IMR-90 (cell line): ENCODE measurements at regions not wholly inside any gene's neighbourhood (a gene's known extent, or its start where the extent isn't known, plus 50 kb on each side); places are given as distances from the start of the nearest gene placed in this dataset.

Source experiments
- ATAC-seq: fragments of 200-7000 bp; cut with Tn5 transposase; 2 replicates; pipeline ENCODE4 v1.9.1; 2020; ENCODE audit warnings: low read depth, mild to moderate bottlenecking, moderate library complexity
- BruUV-seq: library from RNA; stranded (reverse); fragments of 400-500 nt; replicated peaks from 2 replicates; lab custom pipeline; 2021; lab: Mats Ljungman, UMichigan
- CTCF ChIA-PET: fragments of 300-600 bp; formaldehyde crosslinking; extraction: SDS; loops from one replicate; lab custom pipeline; 2021; ENCODE audit warnings: antibody characterized with exemption; lab: Yijun Ruan, JAX
- POLR2A ChIA-PET: fragments of 300-600 bp; sonication (Branson Sonifier 250); formaldehyde crosslinking; loops from one replicate; lab custom pipeline; 2022; ENCODE audit warnings: antibody characterized with exemption; ENCODE audit not compliant: unreplicated experiment; lab: Charles Lee
- DNase-seq: peaks from one replicate; pipeline ENCODE4 v3.0.0; 2013
- H2AFZ ChIP-seq: replicated peaks from 2 replicates; pipeline ENCODE3; 2013; ENCODE audit warnings: low read length, mild to moderate bottlenecking; ENCODE audit not compliant: poor library complexity
- H2AK5ac ChIP-seq: 2 replicates; pipeline ENCODE4 v1.6.1; 2013; ENCODE audit warnings: low read depth, low read length, inconsistent platforms
- H2AK9ac ChIP-seq: replicated peaks from 2 replicates; pipeline ENCODE3; 2013; ENCODE audit warnings: mild to moderate bottlenecking, low read depth, low read length, moderate library complexity; ENCODE audit not compliant: poor library complexity
- H2BK120ac ChIP-seq: 2 replicates; pipeline ENCODE4 v1.6.1; 2013; ENCODE audit warnings: low read depth, low read length, inconsistent platforms
- H2BK15ac ChIP-seq: 3 replicates; pipeline ENCODE4 v1.6.1; 2013; ENCODE audit warnings: low read depth, low read length, inconsistent platforms
- H2BK20ac ChIP-seq: 2 replicates; pipeline ENCODE4 v1.6.1; 2013; ENCODE audit warnings: low read depth, mild to moderate bottlenecking, inconsistent platforms, low read length, moderate library complexity
- H2BK5ac ChIP-seq: 2 replicates; pipeline ENCODE4 v1.6.1; 2013; ENCODE audit warnings: mild to moderate bottlenecking, low read depth, low read length, inconsistent platforms; ENCODE audit not compliant: poor library complexity, severe bottlenecking
- H3K14ac ChIP-seq: replicated peaks from 2 replicates; pipeline ENCODE4 v1.6.1; 2013; ENCODE audit warnings: low read depth, low read length, inconsistent platforms
- H3K18ac ChIP-seq: 2 replicates; pipeline ENCODE4 v1.6.1; 2013; ENCODE audit warnings: low read depth, low read length, control low read depth
- H3K23ac ChIP-seq: 2 replicates; pipeline ENCODE4 v1.6.1; 2013; ENCODE audit warnings: low read depth, low read length, inconsistent platforms
- H3K27ac ChIP-seq: 2 replicates; pipeline ENCODE4 v1.5.1; 2013; ENCODE audit warnings: mild to moderate bottlenecking, control low read depth, low read length; ENCODE audit not compliant: insufficient read depth
- H3K27me3 ChIP-seq: 2 replicates; pipeline ENCODE4 v1.6.1; 2013; ENCODE audit warnings: low read length; ENCODE audit not compliant: control insufficient read depth, insufficient read depth
- H3K36me3 ChIP-seq: 2 replicates; pipeline ENCODE4 v1.6.1; 2013; ENCODE audit warnings: low read length, mixed read lengths; ENCODE audit not compliant: control insufficient read depth, insufficient read depth
- H3K4ac ChIP-seq: 2 replicates; pipeline ENCODE4 v1.6.1; 2013; ENCODE audit warnings: low read depth, low read length, inconsistent platforms
- H3K4me1 ChIP-seq: 2 replicates; pipeline ENCODE4 v1.6.1; 2013; ENCODE audit warnings: low read length, mixed read lengths; ENCODE audit not compliant: control insufficient read depth, insufficient read depth
- H3K4me2 ChIP-seq: 2 replicates; pipeline ENCODE4 v1.6.1; 2013; ENCODE audit warnings: low read depth, mild to moderate bottlenecking, control low read depth, low read length, moderate library complexity
- H3K4me3 ChIP-seq: 2 replicates; pipeline ENCODE4 v1.5.1; 2013; ENCODE audit warnings: low read depth, mild to moderate bottlenecking, control low read depth, low read length, moderate library complexity; ENCODE audit not compliant: insufficient read depth
- H3K56ac ChIP-seq: 2 replicates; pipeline ENCODE4 v1.6.1; 2013; ENCODE audit warnings: low read length, inconsistent platforms; ENCODE audit not compliant: insufficient read depth; ENCODE audit errors: extremely low read depth
- H3K79me1 ChIP-seq, 2 experiments: 2 replicates each; pipeline ENCODE4 v1.6.1; 2013; ENCODE audit warnings: low read length in 2 of 2, inconsistent platforms in 1 of 2, low read depth in 1 of 2
- H3K9ac ChIP-seq: 2 replicates; pipeline ENCODE4 v1.6.1; 2013; ENCODE audit warnings: low read depth, low read length, control low read depth
- H3K9me1 ChIP-seq: 2 replicates; pipeline ENCODE4 v1.6.1; 2013; ENCODE audit warnings: low read length, inconsistent platforms; ENCODE audit not compliant: insufficient read depth
- H3K9me3 ChIP-seq: 2 replicates; pipeline ENCODE4 v1.6.1; 2013; ENCODE audit warnings: low read length; ENCODE audit not compliant: control insufficient read depth, insufficient read depth
- H4K20me1 ChIP-seq: 2 replicates; pipeline ENCODE4 v1.6.1; 2013; ENCODE audit warnings: low read length, inconsistent platforms; ENCODE audit not compliant: insufficient read depth
- H4K5ac ChIP-seq: 2 replicates; pipeline ENCODE4 v1.6.1; 2013; ENCODE audit warnings: mild to moderate bottlenecking, low read depth, low read length, control low read depth
- H4K8ac ChIP-seq, 2 experiments: 2 replicates each; pipeline ENCODE4 v1.6.1; 2013; ENCODE audit warnings: low read depth in 2 of 2, low read length in 2 of 2, control low read depth in 1 of 2, inconsistent platforms in 1 of 2
- H4K91ac ChIP-seq: 2 replicates; pipeline ENCODE4 v1.6.1; 2013; ENCODE audit warnings: low read depth, low read length, inconsistent platforms; ENCODE audit not compliant: insufficient read depth
- NFE2L2 ChIP-seq: fragments of 150-350 bp; IDR thresholded peaks from 2 replicates; pipeline ENCODE4 v1.6.1; 2016; ENCODE audit warnings: low read depth, mild to moderate bottlenecking, low read length
- RAD21 ChIP-seq: IDR thresholded peaks from 2 replicates; pipeline ENCODE4 v1.6.1; 2012; ENCODE audit warnings: low read length, improper control_type of control experiment
- SMC3 ChIP-seq: fragments of 150-350 bp; IDR thresholded peaks from 2 replicates; pipeline ENCODE4 v1.6.1; 2016; ENCODE audit warnings: low read depth, mild to moderate bottlenecking, antibody characterized with exemption, low read length, moderate library complexity
- WGBS, 2 experiments: methylation state at CpG; one replicate each; pipeline versions ENCODE4 v1.1.5 to v1.1.7; 2013; ENCODE audit warnings: missing lambda C conversion rate in 2 of 2; ENCODE audit not compliant: insufficient read length in 1 of 2; ENCODE audit errors: extremely low coverage in 2 of 2; 5-methylcytosine and 5-hydroxymethylcytosine counted together
- dilution Hi-C: fragments of 300-500 bp; cut with HindIII; formaldehyde crosslinking; loops from one replicate; pipeline ENCODE4 v1.14.3; 2018; ENCODE audit warnings: low sequenced_read_pairs; ENCODE audit not compliant: unreplicated experiment
- in situ Hi-C: fragments of 300-500 bp; cut with MboI; formaldehyde crosslinking; loops from 3 replicates; pipeline ENCODE4 v1.14.3; 2019; ENCODE audit warnings: low sequenced_read_pairs, inconsistent platforms, mixed read lengths
- intact Hi-C: fragments of 100-400 bp; cut with micrococcal nuclease; formaldehyde crosslinking; loops from 2 replicates; pipeline ENCODE4 v1.10.0; 2022
- TF ChIP-seq, protein P1 (sequence below): conservative IDR thresholded peaks from 2 replicates; pipeline ENCODE4 v1.5.1; 2012; ENCODE audit warnings: mild to moderate bottlenecking, low read depth, low read length, improper control_type of control experiment

DNA sequence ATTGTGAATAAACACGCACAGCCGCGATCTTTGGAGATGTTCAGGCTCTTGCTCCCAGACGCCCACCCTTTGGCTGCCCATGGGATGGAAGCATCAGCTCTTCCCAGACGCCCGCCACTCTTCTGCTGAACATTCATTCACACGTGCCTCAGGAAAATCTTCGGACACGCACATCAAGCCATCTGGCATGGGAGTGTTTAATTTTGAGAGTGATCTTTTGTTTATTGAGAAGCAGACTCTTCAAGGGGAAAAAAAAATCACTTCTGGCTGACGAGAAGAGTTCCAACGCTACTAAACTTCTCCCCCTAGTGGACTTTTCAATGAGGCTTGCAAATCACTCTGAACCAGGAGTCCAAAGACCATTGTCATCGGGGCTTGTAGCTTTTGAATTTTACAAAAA lies 62.0 kb upstream of the NUDT7 start:
- intact Hi-C loops = loop anchor here (1.0 to 5.0 kb wide), 3 partner anchors 61 to 424 kb away; no protein-coding TSS in a partner anchor

More for the DNA sequence above, 62.0 kb upstream of the NUDT7 start:
- no peaks in the 10 kb centered on the region for H3K79me1 ChIP-seq
- in situ Hi-C loops (no loop called here), dilution Hi-C loops (no loop called here)
- H4K5ac ChIP-seq = no peak overlapping the region
- POLR2A ChIA-PET = no interaction called here
- no peak overlapping the region for H3K14ac ChIP-seq
- H4K91ac ChIP-seq = no peak overlapping the region
- H3K9ac ChIP-seq = no peak overlapping the region
- H2BK20ac ChIP-seq = no peak overlapping the region
- no peaks in the 10 kb centered on the region for H4K20me1 ChIP-seq
- H3K9me3 ChIP-seq = no peaks in the 10 kb centered on the region
- H3K4me3 ChIP-seq = no peak overlapping the region
- H3K23ac ChIP-seq = no peak overlapping the region
- H2AK9ac ChIP-seq = no peak overlapping the region
- 5% methylated on average over 4 of the region's 12 CpGs; no CpG with 5 or more reads in 1 of the 2 experiments for WGBS, 2 experiments
- no peak overlapping the region for H3K27ac ChIP-seq
- no TSS peak for BruUV-seq
- H3K27me3 ChIP-seq = no peaks in the 10 kb centered on the region; the same call in 1 of the 2 replicates
- no peak overlapping the region for H2BK15ac ChIP-seq
- no peak overlapping the region for H3K18ac ChIP-seq
- no peak overlapping the region for H3K56ac ChIP-seq
- no peaks in the 10 kb centered on the region for H3K36me3 ChIP-seq
- TF ChIP-seq RAD21 (peak; percentile 39), NFE2L2 (no peak), SMC3 (peak; percentile 47)
- TF ChIP-seq, protein P1, sequence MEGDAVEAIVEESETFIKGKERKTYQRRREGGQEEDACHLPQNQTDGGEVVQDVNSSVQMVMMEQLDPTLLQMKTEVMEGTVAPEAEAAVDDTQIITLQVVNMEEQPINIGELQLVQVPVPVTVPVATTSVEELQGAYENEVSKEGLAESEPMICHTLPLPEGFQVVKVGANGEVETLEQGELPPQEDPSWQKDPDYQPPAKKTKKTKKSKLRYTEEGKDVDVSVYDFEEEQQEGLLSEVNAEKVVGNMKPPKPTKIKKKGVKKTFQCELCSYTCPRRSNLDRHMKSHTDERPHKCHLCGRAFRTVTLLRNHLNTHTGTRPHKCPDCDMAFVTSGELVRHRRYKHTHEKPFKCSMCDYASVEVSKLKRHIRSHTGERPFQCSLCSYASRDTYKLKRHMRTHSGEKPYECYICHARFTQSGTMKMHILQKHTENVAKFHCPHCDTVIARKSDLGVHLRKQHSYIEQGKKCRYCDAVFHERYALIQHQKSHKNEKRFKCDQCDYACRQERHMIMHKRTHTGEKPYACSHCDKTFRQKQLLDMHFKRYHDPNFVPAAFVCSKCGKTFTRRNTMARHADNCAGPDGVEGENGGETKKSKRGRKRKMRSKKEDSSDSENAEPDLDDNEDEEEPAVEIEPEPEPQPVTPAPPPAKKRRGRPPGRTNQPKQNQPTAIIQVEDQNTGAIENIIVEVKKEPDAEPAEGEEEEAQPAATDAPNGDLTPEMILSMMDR = peak; percentile 52
- no peak overlapping the region for H2AK5ac ChIP-seq
- DNase-seq = peak; percentile 52
- peak overlapping the region; percentile 94 for H3K4me2 ChIP-seq
- no peak overlapping the region for H2BK5ac ChIP-seq
- no peaks in the 10 kb centered on the region for H3K4me1 ChIP-seq
- peak; percentile 67 for ATAC-seq
- H3K9me1 ChIP-seq = no peaks in the 10 kb centered on the region
- no peak overlapping the region for H2BK120ac ChIP-seq
- CTCF ChIA-PET = interaction anchor here (0.6 to 1.9 kb wide), 6 partner anchors 9 to 1777 kb away, joined by 3 to 6 read pairs (median 3); no protein-coding TSS in a partner anchor
- no peak overlapping the region for H3K4ac ChIP-seq
- H4K8ac ChIP-seq = no peak overlapping the region
- H2AFZ ChIP-seq = no peak overlapping the region
